GM19468 (cell line): ENCODE measurements at regions not wholly inside any gene's neighbourhood (a gene's known extent, or its start where the extent isn't known, plus 50 kb on each side); places are given as distances from the start of the nearest gene placed in this dataset.
"Not testable (repeated sequence)": the region's sequence is repeated elsewhere in the genome, so short reads cannot be mapped to it uniquely, and the experiment has no call there.

ENCODE experiments used
- ATAC-seq: cut with Tn5 transposase; IDR thresholded peaks from one replicate; pipeline ENCODE4 v1.9.1; 2021; ENCODE audit warnings: mild to moderate bottlenecking, moderate library complexity, moderate number of reproducible peaks; ENCODE audit not compliant: unreplicated experiment; ENCODE audit errors: extremely low read depth

DNA sequence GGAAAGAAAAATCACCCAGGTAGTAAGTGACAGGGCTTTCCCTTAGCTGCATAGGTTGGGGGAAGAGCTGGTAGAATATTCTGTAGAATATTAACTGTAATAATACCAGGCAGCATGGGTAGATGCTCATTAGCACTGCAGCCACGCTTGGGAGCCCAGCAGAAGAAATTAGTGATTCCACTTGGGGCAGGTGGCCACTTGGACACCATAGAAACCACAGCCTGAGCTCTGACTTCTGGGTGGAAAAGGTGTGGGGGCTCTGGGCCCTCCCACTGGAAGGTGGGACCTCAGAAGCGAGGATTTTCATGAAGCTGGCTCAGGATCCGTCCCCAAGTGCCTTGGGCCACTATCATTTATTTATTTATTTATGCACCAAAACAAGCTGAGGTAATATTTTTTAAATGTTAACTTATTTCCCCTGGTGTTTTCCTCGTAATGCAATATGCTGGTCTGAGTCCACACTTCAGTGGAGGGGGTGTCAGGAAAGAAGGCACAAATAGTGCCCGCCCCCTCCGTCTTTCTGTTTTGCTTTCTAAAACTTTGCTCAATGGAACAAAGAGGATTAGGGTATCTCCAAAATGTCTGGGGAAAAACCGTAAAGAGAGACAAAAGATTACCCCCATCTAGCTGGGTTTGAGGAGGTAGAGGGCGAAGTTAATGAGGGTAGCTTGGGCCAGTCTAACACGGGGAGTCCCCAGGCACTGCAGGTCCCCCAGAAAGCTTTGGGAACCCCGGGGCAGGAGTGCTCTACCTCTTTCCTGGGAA, 75.2 kb upstream of the GADD45A start:
- no peak for ATAC-seq

DNA sequence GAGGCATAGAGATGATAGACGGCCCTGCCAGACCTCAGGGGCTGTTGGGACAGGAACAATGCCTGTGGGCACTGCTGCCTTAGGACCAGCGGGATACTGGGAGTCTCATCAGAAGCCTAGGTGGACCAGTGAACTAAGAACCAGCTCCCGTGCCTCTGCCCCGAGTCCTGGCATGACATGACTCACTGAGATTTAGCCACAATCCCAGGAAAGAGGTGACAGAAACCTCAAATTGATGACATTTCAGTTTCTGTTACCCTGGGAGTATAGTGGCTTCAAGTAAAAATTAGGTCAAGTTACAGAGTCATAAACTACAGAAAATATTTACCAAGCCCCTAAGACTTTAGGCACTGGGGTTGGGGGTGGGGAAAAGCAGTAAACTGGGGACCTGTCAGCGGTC, 74.6 kb upstream of the GADD45A start:
- ATAC-seq: no peak

GRCh38 chr1:67611846-67612245, 73.2 kb upstream of the GADD45A start:
- ATAC-seq: no peak

DNA sequence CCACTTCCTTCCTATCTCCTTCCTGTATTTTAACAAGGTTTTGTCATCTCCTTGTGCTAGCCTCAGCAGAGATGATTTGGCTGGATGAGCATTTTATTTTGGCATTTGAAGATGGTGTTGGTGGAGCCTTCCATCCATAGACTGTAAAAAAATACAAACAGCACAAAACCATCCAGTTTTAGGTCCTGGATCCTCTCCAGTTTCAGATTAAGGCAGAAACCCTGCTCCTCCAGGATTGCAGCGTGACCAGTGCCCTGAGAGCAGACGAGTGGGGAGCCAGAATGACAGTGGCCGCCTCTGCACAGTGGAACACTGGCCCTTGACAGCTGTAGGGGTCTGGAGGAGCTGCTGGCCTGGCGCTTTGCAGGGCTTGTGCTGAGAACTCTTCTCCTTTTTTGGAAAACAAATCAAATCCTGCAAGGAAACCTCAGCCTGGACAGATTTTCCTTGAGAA, 72.2 kb upstream of the GADD45A start:
- no peak for ATAC-seq

- ATAC-seq: not testable (repeated sequence)
Observed at GRCh38 chr1:67613479-67613878, 71.5 kb upstream of the GADD45A start.

DNA sequence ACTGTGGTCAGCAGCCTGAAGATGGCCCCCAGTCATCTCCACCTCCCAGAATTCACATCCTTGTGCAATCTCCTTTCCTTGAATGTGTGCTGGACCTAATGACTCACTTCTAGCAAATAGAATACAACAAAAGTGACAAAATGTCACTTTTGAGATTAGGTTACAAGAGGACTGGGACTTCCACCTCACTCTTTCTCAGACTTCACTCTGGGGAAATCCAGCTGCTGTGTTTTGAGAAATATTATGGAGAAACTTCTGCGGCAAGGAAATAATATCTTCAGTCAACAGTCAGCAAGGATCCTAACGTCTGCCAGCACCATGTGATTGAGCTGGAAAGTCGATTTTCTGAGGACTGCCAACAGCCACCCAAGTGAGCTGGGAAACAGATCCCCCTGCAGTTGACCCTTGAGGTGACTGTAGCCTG, 70.5 kb upstream of the GADD45A start:
- no peak for ATAC-seq

DNA sequence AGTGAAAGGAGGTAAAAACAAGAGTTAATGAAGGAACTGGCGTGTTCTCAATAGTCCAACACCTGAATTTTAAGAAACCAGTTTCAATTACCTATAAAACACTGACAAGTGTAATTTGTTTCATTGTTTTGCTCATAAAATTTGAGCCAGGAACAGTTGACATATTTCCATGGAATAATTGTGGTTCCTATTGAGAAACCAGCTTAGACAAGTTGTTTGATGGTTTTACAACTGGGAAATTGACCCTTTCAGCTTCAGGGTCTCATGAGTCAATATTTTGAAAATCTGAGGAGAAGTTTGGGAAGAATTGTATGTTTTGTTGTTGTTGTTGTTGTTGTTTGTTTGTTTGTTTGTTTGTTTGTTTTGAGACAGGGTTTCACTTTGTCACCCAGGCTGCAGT, 69.1 kb upstream of the GADD45A start:
- no peak for ATAC-seq

DNA sequence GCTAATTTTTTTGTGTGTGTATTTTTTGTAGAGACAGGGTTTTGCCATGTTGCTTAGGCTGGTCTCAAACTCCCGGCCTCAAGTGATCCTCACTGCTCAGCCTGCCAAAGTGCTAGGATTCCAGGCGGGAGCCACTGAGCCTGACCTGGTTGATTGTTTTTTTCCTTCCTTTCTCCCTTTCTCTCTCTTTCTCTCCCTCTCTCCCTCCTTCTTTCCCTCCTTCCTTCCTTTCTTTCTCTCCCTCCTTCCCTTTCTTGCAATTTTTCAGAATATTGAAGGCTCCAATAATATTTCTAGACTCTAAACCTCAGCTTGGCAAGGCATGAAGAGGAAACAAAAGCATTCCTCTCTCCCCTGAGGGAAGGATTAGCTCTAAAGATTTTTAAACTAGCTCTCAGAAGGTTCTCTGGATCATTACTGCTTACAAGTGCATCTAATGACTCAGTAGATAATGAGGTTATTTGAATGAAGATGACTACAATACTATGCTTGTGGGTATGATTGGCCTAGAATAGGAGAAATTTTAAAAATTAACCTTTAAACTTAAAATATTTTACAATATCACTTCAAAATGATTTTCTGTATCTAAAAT, 68.5 kb upstream of the GADD45A start:
- ATAC-seq: no peak

DNA sequence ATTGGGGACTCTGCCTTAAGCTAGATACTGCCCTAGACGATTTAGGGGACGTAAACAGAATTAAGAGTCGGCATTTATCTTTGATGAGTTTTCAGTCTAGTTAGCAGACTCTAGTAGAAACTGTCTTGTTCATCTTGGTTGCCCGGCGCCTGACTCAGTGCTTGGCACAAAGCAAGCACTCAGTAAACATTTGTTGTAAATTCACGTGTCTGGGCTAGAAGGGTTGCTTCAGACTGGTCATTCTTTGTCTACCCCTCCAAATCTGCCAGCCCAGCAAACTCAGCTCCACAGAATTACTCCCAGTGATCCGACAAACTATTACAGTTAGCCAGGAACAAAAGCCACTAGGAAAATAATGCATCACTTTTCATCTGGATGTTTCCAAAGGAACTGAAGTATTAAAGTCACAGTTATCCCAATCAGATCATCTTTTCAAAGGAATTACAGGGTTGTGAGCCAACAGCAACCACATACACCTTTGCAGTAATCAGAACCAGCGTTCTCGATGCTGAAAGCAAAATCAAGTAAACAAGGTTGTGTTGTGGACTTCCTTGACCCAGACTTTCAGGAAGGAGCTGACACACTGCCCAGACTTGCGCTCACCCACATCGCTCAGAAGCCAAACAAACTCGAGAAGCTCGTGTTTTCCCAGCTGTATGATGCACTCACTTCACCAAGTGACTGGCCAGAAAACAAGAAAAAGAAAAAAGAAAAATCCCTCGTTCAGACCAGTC, 66.5 kb upstream of the GADD45A start:
- no peak for ATAC-seq

GRCh38 chr1:67619080-67619479, 65.9 kb upstream of the GADD45A start:
- ATAC-seq: no peak

DNA sequence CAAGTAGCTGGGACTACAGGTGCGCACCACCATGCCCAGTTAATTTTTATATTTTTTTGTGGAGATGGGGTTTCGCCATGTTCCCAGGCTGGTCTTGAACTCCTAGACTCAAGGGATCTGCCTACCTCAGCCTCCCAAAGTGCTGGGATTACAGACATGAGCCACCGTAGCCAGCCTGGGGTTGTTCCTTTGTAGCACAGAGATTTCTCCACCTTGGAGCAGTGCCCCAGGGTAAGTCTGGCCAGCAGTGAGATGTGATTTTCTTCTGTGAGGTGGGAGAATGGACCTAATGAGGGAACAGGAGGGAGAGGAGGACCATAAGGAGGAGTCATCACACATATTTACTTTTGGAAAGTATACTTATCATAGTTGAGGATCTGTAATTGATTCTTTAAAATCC, 61.1 kb upstream of the GADD45A start:
- ATAC-seq: no peak

DNA sequence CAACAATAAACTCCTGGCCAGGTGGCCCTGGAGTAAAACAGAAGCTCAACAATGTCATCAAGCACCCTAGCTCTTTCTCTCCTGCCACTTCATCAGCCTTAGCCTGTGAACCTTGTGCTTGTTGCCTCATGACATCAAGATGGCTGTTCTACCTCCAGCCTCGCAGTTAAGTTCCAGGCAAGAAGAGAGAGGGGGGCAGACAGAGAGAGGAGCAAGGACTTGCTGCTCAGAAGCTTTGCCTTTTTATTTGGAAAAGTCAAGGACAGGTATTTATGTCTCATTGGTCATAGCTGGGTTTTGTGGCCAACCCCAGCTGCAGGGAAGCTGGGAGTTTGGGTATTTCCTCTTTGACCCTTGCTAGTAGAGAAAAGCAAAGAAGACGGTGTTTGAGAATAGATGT, 60.3 kb upstream of the GADD45A start:
- ATAC-seq: no peak

GRCh38 chr1:67626090-67626860, 58.7 kb upstream of the GADD45A start:
- no peak for ATAC-seq

DNA sequence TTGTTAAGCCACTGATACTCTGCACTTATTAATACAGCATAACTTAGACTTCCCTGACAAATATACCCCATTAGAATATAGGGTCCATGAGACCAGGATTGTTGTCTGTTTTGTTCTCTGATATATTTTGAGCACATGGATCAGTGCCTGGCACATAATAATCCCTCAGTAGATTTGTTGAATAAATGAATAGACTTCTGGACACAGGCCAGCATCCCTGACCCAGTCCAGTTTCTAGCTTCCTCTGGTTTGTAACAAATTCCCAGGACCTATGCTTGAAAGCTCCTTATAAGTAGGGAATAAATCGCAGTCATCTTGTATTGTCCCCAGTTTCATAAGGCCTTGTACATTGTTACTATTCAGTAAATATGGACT, 58.2 kb upstream of the GADD45A start:
- no peak for ATAC-seq

DNA sequence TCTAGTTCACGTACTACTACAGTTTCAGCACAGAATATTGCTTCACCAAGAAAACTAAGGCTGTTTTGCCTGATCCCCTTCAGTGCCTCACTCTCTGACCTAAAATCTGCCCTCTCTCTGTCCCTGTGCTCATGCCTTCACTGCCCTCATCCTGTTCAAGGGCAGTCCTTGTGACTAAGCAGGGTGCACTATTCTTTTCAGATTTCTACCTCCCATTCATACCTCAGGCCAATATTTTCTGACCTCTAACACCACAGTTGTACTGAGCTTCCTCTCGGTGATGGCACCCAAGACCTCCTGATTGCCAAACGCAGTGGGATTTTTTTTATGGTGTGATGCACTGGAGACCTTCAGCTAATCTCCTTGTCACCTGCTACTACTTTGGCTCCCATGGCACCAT, 57.7 kb upstream of the GADD45A start:
- ATAC-seq: no peak

GRCh38 chr1:67627906-67628305, 57.1 kb upstream of the GADD45A start:
- no peak for ATAC-seq

- ATAC-seq: no peak
Observed at GRCh38 chr1:67629370-67630075, 55.5 kb upstream of the GADD45A start.

GRCh38 chr1:67630438-67631045, 54.5 kb upstream of the GADD45A start:
- no peak for ATAC-seq

- ATAC-seq: no peak
Observed at GRCh38 chr1:67632356-67632755, 52.6 kb upstream of the GADD45A start.
